ENCODE measurements at regions not wholly inside any gene's neighbourhood (a gene's known extent, or its start where the extent isn't known, plus 50 kb on each side); places are given as distances from the start of the nearest gene placed in this dataset.

DNA sequence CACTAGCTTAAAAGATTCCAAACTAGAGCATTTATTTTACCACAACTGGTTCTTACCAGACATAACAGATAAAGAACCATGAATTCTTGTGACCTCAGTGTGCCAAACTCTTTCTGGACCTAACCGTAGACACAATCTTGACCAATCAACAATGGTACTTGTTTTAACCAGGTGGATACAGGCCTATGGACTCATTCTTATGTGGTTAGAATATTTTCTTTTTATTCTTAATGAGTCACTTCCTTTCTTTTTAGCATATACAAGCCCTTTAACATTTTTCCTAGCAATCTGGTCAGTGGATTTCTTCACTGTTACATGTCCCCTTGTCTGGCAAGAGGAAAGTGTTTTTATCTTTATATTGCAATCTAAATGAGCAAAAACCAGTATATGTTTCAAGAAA, 792.1 kb upstream of the SPRY2 start:
- H3K9ac ChIP-seq (ENCODE audit: low read length) = no peak overlapping the region
- TF ChIP-seq EZH2 (IDR thresholded peaks at IDR 0.05; ENCODE audit: borderline replicate concordance, insufficient read depth, low read length, poor library complexity, severe bottlenecking) = no peak
- TF ChIP-seq POLR2AphosphoS5 (IDR thresholded peaks at IDR 0.05) = no peak
- no peak for TF ChIP-seq EP300 (conservative IDR thresholded peaks at IDR 0.05; ENCODE audit: poor library complexity, severe bottlenecking)
- no peak for TF ChIP-seq MXI1 (conservative IDR thresholded peaks at IDR 0.05; ENCODE audit: poor library complexity, severe bottlenecking)
- TF ChIP-seq, protein P1, sequence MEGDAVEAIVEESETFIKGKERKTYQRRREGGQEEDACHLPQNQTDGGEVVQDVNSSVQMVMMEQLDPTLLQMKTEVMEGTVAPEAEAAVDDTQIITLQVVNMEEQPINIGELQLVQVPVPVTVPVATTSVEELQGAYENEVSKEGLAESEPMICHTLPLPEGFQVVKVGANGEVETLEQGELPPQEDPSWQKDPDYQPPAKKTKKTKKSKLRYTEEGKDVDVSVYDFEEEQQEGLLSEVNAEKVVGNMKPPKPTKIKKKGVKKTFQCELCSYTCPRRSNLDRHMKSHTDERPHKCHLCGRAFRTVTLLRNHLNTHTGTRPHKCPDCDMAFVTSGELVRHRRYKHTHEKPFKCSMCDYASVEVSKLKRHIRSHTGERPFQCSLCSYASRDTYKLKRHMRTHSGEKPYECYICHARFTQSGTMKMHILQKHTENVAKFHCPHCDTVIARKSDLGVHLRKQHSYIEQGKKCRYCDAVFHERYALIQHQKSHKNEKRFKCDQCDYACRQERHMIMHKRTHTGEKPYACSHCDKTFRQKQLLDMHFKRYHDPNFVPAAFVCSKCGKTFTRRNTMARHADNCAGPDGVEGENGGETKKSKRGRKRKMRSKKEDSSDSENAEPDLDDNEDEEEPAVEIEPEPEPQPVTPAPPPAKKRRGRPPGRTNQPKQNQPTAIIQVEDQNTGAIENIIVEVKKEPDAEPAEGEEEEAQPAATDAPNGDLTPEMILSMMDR (IDR thresholded peaks at IDR 0.05; ENCODE audit: poor library complexity, severe bottlenecking) = no peak
- TF ChIP-seq SMC3 (conservative IDR thresholded peaks at IDR 0.05; ENCODE audit: poor library complexity) = no peak
- no peak for TF ChIP-seq TAF1 (IDR thresholded peaks at IDR 0.05; ENCODE audit: low read depth)
- no peak for TF ChIP-seq RAD21 (conservative IDR thresholded peaks at IDR 0.05)
- H3F3A ChIP-seq (ENCODE audit: insufficient read depth, low read length, poor library complexity, severe bottlenecking) = no peaks in the 10 kb centered on the region
- H3K27ac ChIP-seq (ENCODE audit: low read length) = no peak overlapping the region
- H3K4me3 ChIP-seq (ENCODE audit: low read length) = no peak overlapping the region
- no peaks in the 10 kb centered on the region for H3K9me2 ChIP-seq (ENCODE audit: insufficient read depth, low read length)
- H3K9me3 ChIP-seq (ENCODE audit: low read length) = no peaks in the 10 kb centered on the region
- no peaks in the 10 kb centered on the region for H4K20me1 ChIP-seq (ENCODE audit: insufficient read depth)
- H3K4me2 ChIP-seq (ENCODE audit: low read length) = no peak overlapping the region
- H3K36me3 ChIP-seq (ENCODE audit: insufficient read depth, low read length) = no peaks in the 10 kb centered on the region
- H3K79me2 ChIP-seq (replicated peaks; ENCODE audit: insufficient read depth, low read length) = no peaks in the 10 kb centered on the region
- H2AFZ ChIP-seq (ENCODE audit: low read depth, low read length) = no peak overlapping the region
- H3K27me3 ChIP-seq (ENCODE audit: insufficient read depth, low read depth, low read length) = no peaks in the 10 kb centered on the region

DNA sequence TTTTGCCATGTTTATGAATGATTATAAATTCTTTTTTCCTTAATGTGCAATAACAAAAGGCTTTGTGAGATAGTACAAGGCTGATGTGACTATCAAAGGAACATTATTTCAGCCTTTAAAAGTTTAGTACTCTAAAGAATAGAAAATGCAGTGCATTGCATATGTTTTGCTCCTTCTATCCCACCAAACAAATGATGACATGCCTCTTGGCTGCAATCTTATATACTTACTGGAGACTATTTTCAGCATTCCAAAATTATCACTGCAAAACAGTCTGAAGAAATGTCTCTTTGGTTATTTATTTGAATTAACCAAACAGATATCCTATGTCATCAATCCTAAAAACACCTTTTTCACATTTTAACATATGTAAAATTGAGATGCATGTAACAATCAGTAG, 776.5 kb upstream of the SPRY2 start:
- Histone ChIP-seq H3K9ac (ENCODE audit: low read length) (no peak overlapping the region), H3K27ac (ENCODE audit: low read length) (no peak overlapping the region), H3K9me2 (ENCODE audit: insufficient read depth, low read length) (no peaks in the 10 kb centered on the region), H3K79me2 (replicated peaks; ENCODE audit: insufficient read depth, low read length) (no peaks in the 10 kb centered on the region), H3K36me3 (ENCODE audit: insufficient read depth, low read length) (no peaks in the 10 kb centered on the region), H3K27me3 (ENCODE audit: insufficient read depth, low read depth, low read length) (no peaks in the 10 kb centered on the region), H3K4me2 (ENCODE audit: low read length) (no peak overlapping the region), H3K9me3 (ENCODE audit: low read length) (no peaks in the 10 kb centered on the region), H2AFZ (ENCODE audit: low read depth, low read length) (no peak overlapping the region), H4K20me1 (ENCODE audit: insufficient read depth) (no peaks in the 10 kb centered on the region), H3K4me3 (ENCODE audit: low read length) (no peak overlapping the region), H3F3A (ENCODE audit: insufficient read depth, low read length, poor library complexity, severe bottlenecking) (peaks cover 4% of the 10 kb centered on the region)
- TF ChIP-seq EP300 (conservative IDR thresholded peaks at IDR 0.05; ENCODE audit: poor library complexity, severe bottlenecking) = no peak
- TF ChIP-seq, protein P2, sequence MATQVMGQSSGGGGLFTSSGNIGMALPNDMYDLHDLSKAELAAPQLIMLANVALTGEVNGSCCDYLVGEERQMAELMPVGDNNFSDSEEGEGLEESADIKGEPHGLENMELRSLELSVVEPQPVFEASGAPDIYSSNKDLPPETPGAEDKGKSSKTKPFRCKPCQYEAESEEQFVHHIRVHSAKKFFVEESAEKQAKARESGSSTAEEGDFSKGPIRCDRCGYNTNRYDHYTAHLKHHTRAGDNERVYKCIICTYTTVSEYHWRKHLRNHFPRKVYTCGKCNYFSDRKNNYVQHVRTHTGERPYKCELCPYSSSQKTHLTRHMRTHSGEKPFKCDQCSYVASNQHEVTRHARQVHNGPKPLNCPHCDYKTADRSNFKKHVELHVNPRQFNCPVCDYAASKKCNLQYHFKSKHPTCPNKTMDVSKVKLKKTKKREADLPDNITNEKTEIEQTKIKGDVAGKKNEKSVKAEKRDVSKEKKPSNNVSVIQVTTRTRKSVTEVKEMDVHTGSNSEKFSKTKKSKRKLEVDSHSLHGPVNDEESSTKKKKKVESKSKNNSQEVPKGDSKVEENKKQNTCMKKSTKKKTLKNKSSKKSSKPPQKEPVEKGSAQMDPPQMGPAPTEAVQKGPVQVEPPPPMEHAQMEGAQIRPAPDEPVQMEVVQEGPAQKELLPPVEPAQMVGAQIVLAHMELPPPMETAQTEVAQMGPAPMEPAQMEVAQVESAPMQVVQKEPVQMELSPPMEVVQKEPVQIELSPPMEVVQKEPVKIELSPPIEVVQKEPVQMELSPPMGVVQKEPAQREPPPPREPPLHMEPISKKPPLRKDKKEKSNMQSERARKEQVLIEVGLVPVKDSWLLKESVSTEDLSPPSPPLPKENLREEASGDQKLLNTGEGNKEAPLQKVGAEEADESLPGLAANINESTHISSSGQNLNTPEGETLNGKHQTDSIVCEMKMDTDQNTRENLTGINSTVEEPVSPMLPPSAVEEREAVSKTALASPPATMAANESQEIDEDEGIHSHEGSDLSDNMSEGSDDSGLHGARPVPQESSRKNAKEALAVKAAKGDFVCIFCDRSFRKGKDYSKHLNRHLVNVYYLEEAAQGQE (IDR thresholded peaks at IDR 0.05; ENCODE audit: borderline replicate concordance) = no peak
- TF ChIP-seq POLR2AphosphoS5 (IDR thresholded peaks at IDR 0.05) = no peak
- no peak for TF ChIP-seq MXI1 (conservative IDR thresholded peaks at IDR 0.05; ENCODE audit: poor library complexity, severe bottlenecking)
- no peak for TF ChIP-seq TAF1 (IDR thresholded peaks at IDR 0.05; ENCODE audit: low read depth)
- no peak for TF ChIP-seq SMC3 (conservative IDR thresholded peaks at IDR 0.05; ENCODE audit: poor library complexity)
- TF ChIP-seq EZH2 (IDR thresholded peaks at IDR 0.05; ENCODE audit: borderline replicate concordance, insufficient read depth, low read length, poor library complexity, severe bottlenecking) = no peak
- no peak for TF ChIP-seq RAD21 (conservative IDR thresholded peaks at IDR 0.05)
- TF ChIP-seq, protein P1 (IDR thresholded peaks at IDR 0.05; ENCODE audit: poor library complexity, severe bottlenecking) = no peak
